ENCODE measurements at regions not wholly inside any gene's neighbourhood (a gene's known extent, or its start where the extent isn't known, plus 50 kb on each side); places are given as distances from the start of the nearest gene placed in this dataset.

DNA sequence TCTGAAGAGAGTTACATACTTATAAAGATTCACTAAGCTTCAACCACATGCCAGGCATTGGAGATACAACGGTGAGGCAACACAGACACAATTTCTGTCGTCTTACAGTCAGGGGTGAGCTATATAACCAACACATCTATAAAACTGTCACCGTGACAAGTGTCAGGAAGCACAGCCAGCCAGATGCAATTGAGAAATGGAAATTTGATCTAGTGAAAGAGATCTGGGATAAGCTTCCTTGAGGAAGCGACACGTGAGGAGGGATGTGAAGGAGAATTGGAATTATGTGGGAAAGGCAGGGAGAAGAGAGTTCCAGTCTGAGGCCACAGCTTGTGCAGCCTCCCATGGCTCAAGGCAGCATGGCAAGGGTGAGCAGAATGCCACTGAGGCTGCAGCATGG lies 50.9 kb upstream of the ZNF354B start:
- no peak for DNase-seq (ENCODE audit: low read depth)
- TF ChIP-seq, protein P1, sequence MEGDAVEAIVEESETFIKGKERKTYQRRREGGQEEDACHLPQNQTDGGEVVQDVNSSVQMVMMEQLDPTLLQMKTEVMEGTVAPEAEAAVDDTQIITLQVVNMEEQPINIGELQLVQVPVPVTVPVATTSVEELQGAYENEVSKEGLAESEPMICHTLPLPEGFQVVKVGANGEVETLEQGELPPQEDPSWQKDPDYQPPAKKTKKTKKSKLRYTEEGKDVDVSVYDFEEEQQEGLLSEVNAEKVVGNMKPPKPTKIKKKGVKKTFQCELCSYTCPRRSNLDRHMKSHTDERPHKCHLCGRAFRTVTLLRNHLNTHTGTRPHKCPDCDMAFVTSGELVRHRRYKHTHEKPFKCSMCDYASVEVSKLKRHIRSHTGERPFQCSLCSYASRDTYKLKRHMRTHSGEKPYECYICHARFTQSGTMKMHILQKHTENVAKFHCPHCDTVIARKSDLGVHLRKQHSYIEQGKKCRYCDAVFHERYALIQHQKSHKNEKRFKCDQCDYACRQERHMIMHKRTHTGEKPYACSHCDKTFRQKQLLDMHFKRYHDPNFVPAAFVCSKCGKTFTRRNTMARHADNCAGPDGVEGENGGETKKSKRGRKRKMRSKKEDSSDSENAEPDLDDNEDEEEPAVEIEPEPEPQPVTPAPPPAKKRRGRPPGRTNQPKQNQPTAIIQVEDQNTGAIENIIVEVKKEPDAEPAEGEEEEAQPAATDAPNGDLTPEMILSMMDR (IDR thresholded peaks at IDR 0.05; ENCODE audit: low read depth, low read length) = no peak
- TF ChIP-seq MYC (IDR thresholded peaks at IDR 0.05; ENCODE audit: low read depth, low read length) (no peak), POLR2A (IDR thresholded peaks at IDR 0.05; ENCODE audit: extremely low read depth, insufficient read length) (no peak)
- TF ChIP-seq, protein P2, sequence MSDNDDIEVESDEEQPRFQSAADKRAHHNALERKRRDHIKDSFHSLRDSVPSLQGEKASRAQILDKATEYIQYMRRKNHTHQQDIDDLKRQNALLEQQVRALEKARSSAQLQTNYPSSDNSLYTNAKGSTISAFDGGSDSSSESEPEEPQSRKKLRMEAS (IDR thresholded peaks at IDR 0.05; ENCODE audit: low read depth, low read length) = no peak
- no peak overlapping the region for H3K4me3 ChIP-seq (ENCODE audit: low read depth, low read length)

DNA sequence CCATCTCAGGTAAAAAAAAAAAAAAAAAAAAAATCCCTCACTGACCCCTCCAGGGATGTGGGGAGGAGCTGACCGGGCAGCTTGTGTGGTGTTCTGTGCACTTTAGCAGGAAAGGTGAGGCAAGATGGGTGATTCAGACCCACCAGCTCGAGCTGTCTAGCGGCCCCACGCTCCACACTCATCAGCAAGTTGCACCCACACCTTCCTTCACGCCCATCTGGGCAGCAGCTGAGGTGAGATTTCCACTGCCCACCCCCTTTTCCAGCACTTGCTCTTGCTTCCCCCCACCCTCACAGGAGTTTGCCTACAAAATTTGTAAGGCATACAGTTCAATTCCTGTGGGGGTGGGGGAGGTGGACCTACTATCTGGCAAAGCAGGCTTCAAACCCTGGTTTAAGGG lies 58.7 kb upstream of the ZNF354B start:
- H3K4me3 ChIP-seq (ENCODE audit: low read depth, low read length) = no peak overlapping the region
- TF ChIP-seq, protein P1 (IDR thresholded peaks at IDR 0.05; ENCODE audit: low read depth, low read length) = no peak
- TF ChIP-seq MYC (IDR thresholded peaks at IDR 0.05; ENCODE audit: low read depth, low read length) (no peak), POLR2A (IDR thresholded peaks at IDR 0.05; ENCODE audit: extremely low read depth, insufficient read length) (no peak)
- TF ChIP-seq, protein P2 (IDR thresholded peaks at IDR 0.05; ENCODE audit: low read depth, low read length) = no peak
- DNase-seq (ENCODE audit: low read depth) = no peak

DNA sequence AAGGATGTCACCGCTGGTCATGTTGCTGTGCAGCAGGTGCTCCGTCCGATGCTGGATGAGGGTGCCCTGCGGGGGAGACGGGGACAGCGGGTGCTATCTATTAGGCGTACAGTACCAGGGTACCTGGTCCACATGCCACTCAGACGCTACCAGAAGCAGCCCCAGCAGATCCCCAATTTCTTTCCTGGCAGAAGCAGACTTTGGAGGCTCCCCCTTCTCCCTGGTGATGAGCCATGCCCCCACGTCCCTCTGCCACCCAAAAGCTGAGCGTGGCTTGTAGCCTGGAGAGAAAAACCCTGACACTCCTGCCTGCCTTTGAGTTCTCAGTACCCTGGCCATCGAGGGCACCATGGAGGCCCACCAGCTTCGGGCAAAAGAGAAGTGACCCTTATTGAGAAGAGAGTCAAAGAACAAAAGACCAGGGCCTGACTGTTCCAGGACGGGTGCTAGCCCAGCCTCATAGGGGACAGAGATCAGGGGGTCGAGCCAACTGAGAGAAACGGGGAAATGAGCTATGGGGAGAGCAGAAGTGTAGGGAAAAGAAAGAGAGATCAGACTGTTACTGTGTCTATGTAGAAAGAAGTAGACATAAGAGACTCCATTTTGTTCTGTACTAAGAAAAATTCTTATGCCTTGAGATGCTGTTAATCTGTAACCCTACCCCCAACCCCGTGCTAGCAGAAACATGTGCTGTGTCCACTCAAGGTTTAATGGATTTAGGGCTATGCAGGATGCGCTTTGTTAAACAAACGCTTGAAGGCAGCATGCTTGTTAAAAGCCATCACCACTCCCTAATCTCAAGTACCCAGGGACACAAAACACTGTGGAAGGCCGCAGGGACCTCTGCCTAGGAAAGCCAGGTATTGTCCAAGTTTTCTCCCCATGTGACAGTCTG lies 62.0 kb upstream of the ZNF354B start:
- DNase-seq (ENCODE audit: low read depth) = no peak

DNA sequence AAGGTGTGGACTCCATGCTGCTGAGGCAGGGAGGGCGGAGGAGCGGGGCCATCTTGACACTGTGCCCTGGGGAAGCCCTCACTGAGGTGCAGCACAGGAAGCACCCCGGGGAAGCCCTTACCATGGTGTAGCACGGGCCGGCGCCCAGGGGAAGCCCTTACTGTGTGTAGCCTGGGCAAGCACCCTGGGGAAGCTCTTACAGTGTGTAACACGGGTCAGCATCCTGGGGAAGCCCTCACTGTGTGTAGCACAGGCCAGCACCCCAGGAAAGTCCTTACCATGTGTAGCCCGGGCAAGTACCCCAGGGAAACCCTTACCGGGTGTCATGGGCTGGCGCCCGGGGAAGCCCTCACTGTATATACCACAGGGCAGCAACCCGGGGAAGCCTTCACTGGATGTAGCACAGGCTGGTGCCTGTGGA lies 62.6 kb upstream of the ZNF354B start:
- H3K4me3 ChIP-seq (ENCODE audit: low read depth, low read length) = no peak overlapping the region
- no peak for DNase-seq (ENCODE audit: low read depth)
- TF ChIP-seq, protein P2 (IDR thresholded peaks at IDR 0.05; ENCODE audit: low read depth, low read length) = no peak
- TF ChIP-seq MYC (IDR thresholded peaks at IDR 0.05; ENCODE audit: low read depth, low read length) (no peak), POLR2A (IDR thresholded peaks at IDR 0.05; ENCODE audit: extremely low read depth, insufficient read length) (no peak)
- TF ChIP-seq, protein P1 (IDR thresholded peaks at IDR 0.05; ENCODE audit: low read depth, low read length) = no peak

More for the DNA sequence above, 62.0 kb upstream of the ZNF354B start:
- no peak overlapping the region for H3K4me3 ChIP-seq (ENCODE audit: low read depth, low read length)
- TF ChIP-seq, protein P1 (IDR thresholded peaks at IDR 0.05; ENCODE audit: low read depth, low read length) = no peak
- TF ChIP-seq MYC (IDR thresholded peaks at IDR 0.05; ENCODE audit: low read depth, low read length) = no peak

DNA sequence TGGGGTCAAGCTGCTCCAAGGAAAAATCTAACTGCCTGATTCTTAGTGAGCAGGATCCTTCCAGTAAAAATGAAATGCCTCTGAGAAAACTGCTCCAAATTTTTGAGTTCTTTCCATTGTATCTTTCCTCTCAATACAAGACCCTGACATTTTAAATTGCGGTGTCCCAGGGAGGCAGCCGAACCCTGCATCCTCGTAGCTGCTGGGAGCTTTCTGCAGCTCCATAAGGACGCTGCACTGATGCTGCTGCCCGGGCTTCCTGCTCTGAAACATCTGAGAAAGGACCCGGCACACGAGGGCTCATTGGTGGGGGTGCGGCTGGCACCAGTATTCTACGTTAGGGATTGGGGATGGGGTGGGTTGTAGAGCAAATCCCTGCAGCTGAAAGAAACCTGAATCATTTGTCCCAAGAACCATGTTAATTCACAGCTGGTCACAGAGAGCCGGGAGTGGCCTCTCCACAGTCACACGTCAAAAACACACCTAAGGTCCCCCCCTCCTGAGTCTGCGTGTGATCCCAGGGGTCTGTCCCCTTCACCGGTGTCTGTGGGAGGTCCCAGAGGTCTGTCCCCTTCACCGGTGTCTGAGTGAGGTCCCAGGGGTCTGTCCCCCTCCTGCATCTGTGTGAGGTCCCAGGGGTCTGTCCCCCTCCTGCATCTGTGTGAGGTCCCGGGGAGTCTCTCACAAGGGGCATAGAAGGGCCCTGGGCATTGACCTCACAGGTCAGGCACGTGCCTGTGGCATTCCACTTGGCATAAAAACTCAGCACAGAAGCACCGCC lies 63.4 kb upstream of the ZNF354B start:
- no peak for DNase-seq (ENCODE audit: low read depth)
- no peak overlapping the region for H3K4me3 ChIP-seq (ENCODE audit: low read depth, low read length)
- TF ChIP-seq, protein P2 (IDR thresholded peaks at IDR 0.05; ENCODE audit: low read depth, low read length) = no peak
- TF ChIP-seq, protein P1 (IDR thresholded peaks at IDR 0.05; ENCODE audit: low read depth, low read length) = no peak
- no peak for TF ChIP-seq MYC (IDR thresholded peaks at IDR 0.05; ENCODE audit: low read depth, low read length)
- TF ChIP-seq POLR2A (IDR thresholded peaks at IDR 0.05; ENCODE audit: extremely low read depth, insufficient read length) = no peak
